ENCODE measurements at regions not wholly inside any gene's neighbourhood (a gene's known extent, or its start where the extent isn't known, plus 50 kb on each side); places are given as distances from the start of the nearest gene placed in this dataset.

- Histone ChIP-seq H3K4me1 (ENCODE audit: insufficient read depth, low read length) (no peaks in the 10 kb centered on the region), H3K27ac (ENCODE audit: low read depth, low read length) (no peak overlapping the region), H3K4me3 (ENCODE audit: low read depth in 1 of 2, low read length in 2 of 2) (no peak overlapping the region), H3K36me3 (ENCODE audit: insufficient read depth, low read length) (no peaks in the 10 kb centered on the region), H3K9ac (ENCODE audit: low read length) (no peak overlapping the region), H3K9me3 (ENCODE audit: low read length) (no peaks in the 10 kb centered on the region), H3K27me3 (ENCODE audit: control insufficient read depth in 1 of 2, insufficient read depth in 2 of 2, low read length in 2 of 2) (no peaks in the 10 kb centered on the region)
Measured at GRCh38 chr6:9186148-9186547, 750.8 kb upstream of the SLC35B3 start.

GRCh38 chr6:9178071-9178470 lies 742.7 kb upstream of the SLC35B3 start:
- no peak overlapping the region for H3K27ac ChIP-seq (ENCODE audit: low read depth, low read length)
- H3K27me3 ChIP-seq (ENCODE audit: control insufficient read depth in 1 of 2, insufficient read depth in 2 of 2, low read length in 2 of 2): no peaks in the 10 kb centered on the region
- no peaks in the 10 kb centered on the region for H3K9me3 ChIP-seq (ENCODE audit: low read length)
- no peak overlapping the region for H3K4me3 ChIP-seq (ENCODE audit: low read depth in 1 of 2, low read length in 2 of 2)
- H3K4me1 ChIP-seq (ENCODE audit: insufficient read depth, low read length): no peaks in the 10 kb centered on the region
- H3K36me3 ChIP-seq (ENCODE audit: insufficient read depth, low read length): no peaks in the 10 kb centered on the region
- H3K9ac ChIP-seq (ENCODE audit: low read length): no peak overlapping the region

- Histone ChIP-seq H3K9me3 (ENCODE audit: low read length) (no peaks in the 10 kb centered on the region), H3K27me3 (ENCODE audit: control insufficient read depth in 1 of 2, insufficient read depth in 2 of 2, low read length in 2 of 2) (no peaks in the 10 kb centered on the region), H3K4me1 (ENCODE audit: insufficient read depth, low read length) (no peaks in the 10 kb centered on the region), H3K36me3 (ENCODE audit: insufficient read depth, low read length) (no peaks in the 10 kb centered on the region), H3K27ac (ENCODE audit: low read depth, low read length) (no peak overlapping the region), H3K9ac (ENCODE audit: low read length) (no peak overlapping the region), H3K4me3 (ENCODE audit: low read depth in 1 of 2, low read length in 2 of 2) (no peak overlapping the region)
Measured at GRCh38 chr6:9173229-9173628, 737.9 kb upstream of the SLC35B3 start.

- H3K4me3 ChIP-seq (ENCODE audit: low read depth in 1 of 2, low read length in 2 of 2): no peak overlapping the region
- H3K36me3 ChIP-seq (ENCODE audit: insufficient read depth, low read length): no peaks in the 10 kb centered on the region
- H3K9me3 ChIP-seq (ENCODE audit: low read length): no peaks in the 10 kb centered on the region
- no peaks in the 10 kb centered on the region for H3K27me3 ChIP-seq (ENCODE audit: control insufficient read depth in 1 of 2, insufficient read depth in 2 of 2, low read length in 2 of 2)
- H3K9ac ChIP-seq (ENCODE audit: low read length): no peak overlapping the region
- no peaks in the 10 kb centered on the region for H3K4me1 ChIP-seq (ENCODE audit: insufficient read depth, low read length)
- H3K27ac ChIP-seq (ENCODE audit: low read depth, low read length): no peak overlapping the region
Measured at GRCh38 chr6:9172096-9172495, 736.8 kb upstream of the SLC35B3 start.

- no peaks in the 10 kb centered on the region for H3K9me3 ChIP-seq (ENCODE audit: low read length)
- H3K4me1 ChIP-seq (ENCODE audit: insufficient read depth, low read length): no peaks in the 10 kb centered on the region
- H3K4me3 ChIP-seq (ENCODE audit: low read depth in 1 of 2, low read length in 2 of 2): no peak overlapping the region
- no peaks in the 10 kb centered on the region for H3K27me3 ChIP-seq (ENCODE audit: control insufficient read depth in 1 of 2, insufficient read depth in 2 of 2, low read length in 2 of 2)
- H3K9ac ChIP-seq (ENCODE audit: low read length): no peak overlapping the region
- H3K36me3 ChIP-seq (ENCODE audit: insufficient read depth, low read length): no peaks in the 10 kb centered on the region
- no peak overlapping the region for H3K27ac ChIP-seq (ENCODE audit: low read depth, low read length)
Measured at GRCh38 chr6:9168669-9169068, 733.3 kb upstream of the SLC35B3 start.

- Histone ChIP-seq H3K9me3 (ENCODE audit: low read length) (no peaks in the 10 kb centered on the region), H3K27ac (ENCODE audit: low read depth, low read length) (no peak overlapping the region), H3K4me3 (ENCODE audit: low read depth in 1 of 2, low read length in 2 of 2) (no peak overlapping the region), H3K27me3 (ENCODE audit: control insufficient read depth in 1 of 2, insufficient read depth in 2 of 2, low read length in 2 of 2) (no peaks in the 10 kb centered on the region), H3K36me3 (ENCODE audit: insufficient read depth, low read length) (no peaks in the 10 kb centered on the region), H3K4me1 (ENCODE audit: insufficient read depth, low read length) (no peaks in the 10 kb centered on the region), H3K9ac (ENCODE audit: low read length) (no peak overlapping the region)
Measured at GRCh38 chr6:9161731-9162130, 726.4 kb upstream of the SLC35B3 start.

- H3K4me1 ChIP-seq (ENCODE audit: insufficient read depth, low read length): no peaks in the 10 kb centered on the region
- no peaks in the 10 kb centered on the region for H3K36me3 ChIP-seq (ENCODE audit: insufficient read depth, low read length)
- no peak overlapping the region for H3K9ac ChIP-seq (ENCODE audit: low read length)
- H3K27ac ChIP-seq (ENCODE audit: low read depth, low read length): no peak overlapping the region
- no peaks in the 10 kb centered on the region for H3K27me3 ChIP-seq (ENCODE audit: control insufficient read depth in 1 of 2, insufficient read depth in 2 of 2, low read length in 2 of 2)
- H3K9me3 ChIP-seq (ENCODE audit: low read length): no peaks in the 10 kb centered on the region
- H3K4me3 ChIP-seq (ENCODE audit: low read depth in 1 of 2, low read length in 2 of 2): no peak overlapping the region
Measured at GRCh38 chr6:9159051-9159450, 723.7 kb upstream of the SLC35B3 start.

- H3K27me3 ChIP-seq (ENCODE audit: control insufficient read depth in 1 of 2, insufficient read depth in 2 of 2, low read length in 2 of 2): no peaks in the 10 kb centered on the region
- H3K36me3 ChIP-seq (ENCODE audit: insufficient read depth, low read length): no peaks in the 10 kb centered on the region
- no peak overlapping the region for H3K9ac ChIP-seq (ENCODE audit: low read length)
- H3K4me3 ChIP-seq (ENCODE audit: low read depth in 1 of 2, low read length in 2 of 2): no peak overlapping the region
- H3K27ac ChIP-seq (ENCODE audit: low read depth, low read length): no peak overlapping the region
- H3K4me1 ChIP-seq (ENCODE audit: insufficient read depth, low read length): no peaks in the 10 kb centered on the region
- H3K9me3 ChIP-seq (ENCODE audit: low read length): no peaks in the 10 kb centered on the region
Measured at GRCh38 chr6:9155836-9156235, 720.5 kb upstream of the SLC35B3 start.

GRCh38 chr6:9143140-9143539 lies 707.8 kb upstream of the SLC35B3 start:
- Histone ChIP-seq H3K9ac (ENCODE audit: low read length) (no peak overlapping the region), H3K4me3 (ENCODE audit: low read depth in 1 of 2, low read length in 2 of 2) (no peak overlapping the region), H3K27ac (ENCODE audit: low read depth, low read length) (no peak overlapping the region), H3K36me3 (ENCODE audit: insufficient read depth, low read length) (no peaks in the 10 kb centered on the region), H3K4me1 (ENCODE audit: insufficient read depth, low read length) (peaks cover 6% of the 10 kb centered on the region), H3K9me3 (ENCODE audit: low read length) (no peaks in the 10 kb centered on the region), H3K27me3 (ENCODE audit: control insufficient read depth in 1 of 2, insufficient read depth in 2 of 2, low read length in 2 of 2) (no peaks in the 10 kb centered on the region)

GRCh38 chr6:9140951-9141460 lies 705.7 kb upstream of the SLC35B3 start:
- no peak overlapping the region for H3K9ac ChIP-seq (ENCODE audit: low read length)
- H3K27me3 ChIP-seq (ENCODE audit: control insufficient read depth in 1 of 2, insufficient read depth in 2 of 2, low read length in 2 of 2): no peaks in the 10 kb centered on the region
- no peaks in the 10 kb centered on the region for H3K9me3 ChIP-seq (ENCODE audit: low read length)
- H3K4me1 ChIP-seq (ENCODE audit: insufficient read depth, low read length): peaks cover 6% of the 10 kb centered on the region
- H3K36me3 ChIP-seq (ENCODE audit: insufficient read depth, low read length): no peaks in the 10 kb centered on the region
- no peak overlapping the region for H3K27ac ChIP-seq (ENCODE audit: low read depth, low read length)
- no peak overlapping the region for H3K4me3 ChIP-seq (ENCODE audit: low read depth in 1 of 2, low read length in 2 of 2)

- H3K4me3 ChIP-seq (ENCODE audit: low read depth in 1 of 2, low read length in 2 of 2): no peak overlapping the region
- H3K27me3 ChIP-seq (ENCODE audit: control insufficient read depth in 1 of 2, insufficient read depth in 2 of 2, low read length in 2 of 2): no peaks in the 10 kb centered on the region
- H3K9ac ChIP-seq (ENCODE audit: low read length): no peak overlapping the region
- no peak overlapping the region for H3K27ac ChIP-seq (ENCODE audit: low read depth, low read length)
- no peaks in the 10 kb centered on the region for H3K9me3 ChIP-seq (ENCODE audit: low read length)
- H3K36me3 ChIP-seq (ENCODE audit: insufficient read depth, low read length): no peaks in the 10 kb centered on the region
- H3K4me1 ChIP-seq (ENCODE audit: insufficient read depth, low read length): peaks cover 6% of the 10 kb centered on the region
Measured at GRCh38 chr6:9140172-9140571, 704.8 kb upstream of the SLC35B3 start.

GRCh38 chr6:9139746-9140145 lies 704.4 kb upstream of the SLC35B3 start:
- H3K27ac ChIP-seq (ENCODE audit: low read depth, low read length): no peak overlapping the region
- no peaks in the 10 kb centered on the region for H3K9me3 ChIP-seq (ENCODE audit: low read length)
- H3K4me1 ChIP-seq (ENCODE audit: insufficient read depth, low read length): peaks cover 6% of the 10 kb centered on the region
- no peak overlapping the region for H3K9ac ChIP-seq (ENCODE audit: low read length)
- H3K36me3 ChIP-seq (ENCODE audit: insufficient read depth, low read length): no peaks in the 10 kb centered on the region
- H3K4me3 ChIP-seq (ENCODE audit: low read depth in 1 of 2, low read length in 2 of 2): no peak overlapping the region
- H3K27me3 ChIP-seq (ENCODE audit: control insufficient read depth in 1 of 2, insufficient read depth in 2 of 2, low read length in 2 of 2): no peaks in the 10 kb centered on the region
